ENCODE measurements at regions not wholly inside any gene's neighbourhood (a gene's known extent, or its start where the extent isn't known, plus 50 kb on each side); places are given as distances from the start of the nearest gene placed in this dataset.

DNA sequence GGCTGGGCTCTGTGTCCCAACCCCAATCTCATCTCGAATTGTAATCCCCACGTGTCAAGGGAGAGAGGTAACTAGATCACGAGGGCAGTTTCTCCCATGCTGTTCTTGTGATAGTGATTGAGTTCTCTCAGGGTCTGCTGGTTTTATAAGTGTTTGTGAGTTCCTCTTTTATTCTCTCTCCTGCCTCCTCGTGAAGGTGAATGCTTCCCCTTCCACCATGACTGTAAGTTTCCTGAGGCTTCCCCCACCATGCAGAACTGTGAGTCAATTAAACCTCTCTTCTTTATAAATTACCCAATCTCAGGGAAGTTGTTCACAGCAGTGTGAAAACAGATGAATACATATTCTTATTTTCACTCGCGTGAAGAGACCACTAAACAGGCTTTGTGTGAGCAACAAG, 148.2 kb downstream of the TMEM30B start:
- DNase-seq = no peak

DNA sequence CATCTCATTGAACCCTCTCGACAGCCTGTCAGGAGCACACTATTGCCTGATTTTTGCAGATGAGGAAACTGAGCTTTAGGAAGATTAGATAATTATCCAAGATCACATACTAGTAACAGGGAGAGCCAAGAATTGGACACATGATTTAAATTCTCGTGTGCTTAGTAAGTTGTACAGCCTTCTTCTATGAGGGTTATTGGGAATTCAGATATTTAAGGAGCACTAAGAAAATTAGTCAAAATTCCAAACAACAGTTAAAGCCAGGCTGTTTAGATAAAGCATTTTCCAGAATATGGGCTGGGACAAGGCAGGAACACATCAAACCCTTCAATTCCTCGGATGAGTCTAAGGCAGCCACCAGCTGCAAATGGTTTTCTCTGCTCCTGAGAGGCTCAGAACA, 148.8 kb downstream of the TMEM30B start:
- no peak for DNase-seq

DNA sequence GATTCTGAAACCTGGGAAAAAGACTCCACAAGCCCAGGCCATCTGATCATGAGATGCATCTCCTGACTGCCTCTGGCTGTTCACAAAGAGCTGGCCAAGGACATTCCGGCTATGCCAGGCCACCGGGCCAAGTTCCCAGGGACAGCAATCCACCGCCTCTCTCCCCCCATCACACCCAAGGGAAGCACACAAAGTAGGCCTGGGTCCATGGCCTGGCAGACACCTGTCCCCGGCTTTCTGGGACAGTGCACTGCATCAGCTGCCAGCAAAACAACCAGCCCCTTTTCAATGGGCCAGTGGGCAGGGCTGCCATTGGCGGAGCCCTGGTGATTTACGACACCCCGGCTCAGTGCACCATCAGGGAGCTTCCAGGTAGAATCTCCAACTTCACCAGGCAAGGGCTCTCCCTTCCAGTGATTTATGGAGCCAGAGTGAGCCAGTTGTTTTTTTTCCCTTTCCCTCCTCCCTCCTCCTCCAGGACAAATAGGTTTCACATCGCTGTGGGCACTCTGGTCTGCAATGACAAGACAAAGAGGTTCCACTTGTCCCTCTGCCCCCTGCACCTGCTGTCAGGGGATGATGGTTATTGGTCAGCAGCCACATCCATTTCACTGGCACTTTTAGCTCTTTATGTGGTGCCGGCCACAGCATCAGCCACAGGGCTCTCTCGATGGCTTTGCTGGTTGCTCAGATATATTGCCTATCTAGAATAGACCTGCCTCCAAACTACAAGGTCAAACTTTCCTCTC, 149.6 kb downstream of the SLC38A6 start:
- DNase-seq = peak in 8 of 51 donors; percentile 3 to 42 (median 9)

DNA sequence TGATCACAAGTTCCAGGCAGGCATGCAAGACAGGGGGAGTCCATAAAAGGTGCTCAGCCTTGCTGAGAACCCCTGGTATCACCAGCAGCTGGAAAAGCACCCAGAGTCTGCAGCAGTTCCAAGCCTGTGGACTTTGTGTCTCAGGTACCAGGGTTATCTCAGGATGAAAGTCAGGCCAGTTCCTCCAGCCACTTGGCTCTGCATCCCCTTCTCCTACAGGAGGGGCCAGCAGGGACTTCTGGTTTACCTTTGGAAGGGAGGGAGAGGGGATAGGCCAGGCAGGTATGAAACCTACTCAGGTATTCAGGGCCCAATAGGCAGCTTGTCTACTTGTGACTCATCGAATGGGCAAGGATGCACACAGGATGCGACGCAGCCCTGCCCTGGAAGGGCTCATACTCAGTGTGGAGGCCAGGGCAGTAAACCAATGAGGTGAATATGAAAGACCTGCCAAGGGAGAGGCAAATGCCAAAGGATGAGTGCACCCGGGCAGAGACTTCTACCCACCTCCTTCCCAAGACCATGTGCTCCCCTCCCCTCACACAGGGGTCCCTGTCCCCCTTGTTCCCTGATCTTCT, 148.2 kb downstream of the SLC38A6 start:
- no peak for DNase-seq

DNA sequence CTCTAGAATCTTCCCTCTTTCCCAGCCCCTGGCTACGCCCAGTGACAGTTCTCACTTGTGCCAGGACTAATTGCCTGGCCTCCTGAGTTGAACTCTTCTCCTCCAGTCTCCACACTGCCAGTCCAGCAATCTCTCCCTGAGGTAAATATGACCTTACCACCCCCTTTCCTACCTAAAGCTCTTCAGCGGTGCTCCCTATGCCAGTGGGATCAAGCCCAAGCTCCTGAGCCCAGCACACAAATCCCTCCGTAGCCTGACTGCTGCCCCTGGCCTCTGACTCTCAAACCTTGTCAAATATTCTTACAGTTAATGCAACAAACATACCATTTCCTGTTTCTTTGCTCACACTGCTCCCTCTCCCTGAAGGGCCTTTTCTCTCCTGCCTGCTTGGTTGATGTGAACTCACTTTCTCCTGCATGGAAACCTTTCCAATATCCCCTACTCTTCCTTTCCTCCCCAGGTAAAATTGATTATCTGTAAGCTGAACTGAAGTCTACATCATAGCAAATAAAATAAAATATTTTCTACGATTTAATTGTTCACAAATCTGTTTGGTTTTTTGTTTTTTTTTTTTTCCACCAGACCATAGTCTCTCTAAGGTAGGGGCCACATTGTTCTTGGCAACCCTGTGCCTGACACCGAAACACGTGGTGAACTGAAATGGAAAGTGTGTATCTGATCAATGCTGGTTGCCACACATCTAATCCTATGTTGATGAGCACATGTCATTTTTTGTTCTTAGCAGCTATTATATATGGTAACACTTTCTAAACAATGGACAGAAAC, 147.5 kb downstream of the SLC38A6 start:
- no peak for DNase-seq

DNA sequence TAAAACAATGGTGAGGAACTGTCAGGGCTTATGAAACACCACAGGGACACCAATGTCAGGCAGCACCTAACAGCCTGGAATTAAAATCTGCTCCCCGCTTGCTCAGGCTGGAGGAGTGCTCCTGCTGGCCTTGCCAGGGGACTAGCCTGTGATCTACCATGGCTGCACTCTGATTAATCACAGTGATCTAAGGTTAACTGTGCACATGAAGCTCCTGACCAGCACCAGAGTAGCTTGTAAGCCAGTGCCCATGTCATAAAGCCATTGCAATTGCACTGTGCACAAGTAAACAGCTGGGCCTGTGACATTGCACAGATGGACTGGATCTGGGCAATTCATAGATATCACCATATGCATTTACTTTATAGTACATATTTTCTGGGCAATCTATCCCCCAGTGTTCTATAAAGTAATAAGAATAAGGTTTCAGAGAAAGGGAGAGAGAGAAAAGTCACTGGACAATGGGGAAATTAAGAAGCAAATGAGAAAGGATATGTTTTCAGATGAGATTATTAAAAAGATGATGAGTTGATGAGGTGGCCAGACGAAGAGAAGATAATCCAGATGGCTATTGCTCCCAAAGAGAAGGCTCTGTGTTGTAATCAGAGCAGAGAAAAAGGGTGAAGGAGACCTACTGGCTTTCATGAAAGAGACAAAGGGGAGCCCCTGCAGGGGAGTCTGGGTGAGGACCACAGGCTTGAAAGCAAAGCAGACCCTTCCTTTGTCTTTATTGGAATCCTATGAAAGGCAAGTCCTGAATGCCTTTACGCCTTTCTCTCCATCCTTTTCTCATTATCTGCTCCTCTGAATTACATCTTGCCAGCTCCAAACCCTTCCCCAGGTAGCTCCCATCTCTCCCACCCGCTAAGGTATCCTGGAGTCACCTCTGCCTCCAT, 145.8 kb downstream of the SLC38A6 start:
- DNase-seq = no peak

DNA sequence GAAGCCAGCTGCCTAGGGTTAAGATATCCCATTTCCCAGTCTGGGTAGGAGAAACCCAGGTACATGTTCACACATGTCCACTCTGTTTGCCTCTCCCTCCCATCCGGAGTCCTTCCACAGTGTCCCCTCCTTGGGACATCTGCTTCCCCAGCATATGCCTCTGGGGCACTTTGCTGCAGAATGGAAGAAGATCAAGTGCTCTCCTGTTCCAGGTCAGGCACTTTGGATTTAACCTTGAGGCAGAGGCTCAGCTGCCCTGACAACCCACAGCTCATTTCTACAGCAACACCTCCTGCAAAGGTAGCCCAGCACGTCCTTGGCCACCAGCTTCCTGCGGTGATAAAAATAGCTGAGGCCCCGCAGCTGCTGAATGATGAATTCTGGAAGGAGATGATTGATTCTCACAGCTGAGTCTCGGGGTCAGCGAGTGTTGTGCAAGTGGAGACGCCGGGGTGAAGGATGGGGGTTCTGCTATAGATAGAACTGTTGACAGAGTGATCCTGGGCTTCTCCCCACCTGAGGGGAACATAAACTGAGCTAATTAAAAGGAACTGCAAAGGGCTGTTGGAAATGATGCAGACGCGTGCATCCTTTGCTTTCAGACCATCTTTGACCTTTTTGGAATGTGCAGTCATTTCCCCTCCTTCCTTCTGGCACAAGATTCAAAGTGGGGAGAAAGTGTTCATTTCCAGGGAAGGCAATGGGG, 145.0 kb downstream of the SLC38A6 start:
- no peak for DNase-seq

DNA sequence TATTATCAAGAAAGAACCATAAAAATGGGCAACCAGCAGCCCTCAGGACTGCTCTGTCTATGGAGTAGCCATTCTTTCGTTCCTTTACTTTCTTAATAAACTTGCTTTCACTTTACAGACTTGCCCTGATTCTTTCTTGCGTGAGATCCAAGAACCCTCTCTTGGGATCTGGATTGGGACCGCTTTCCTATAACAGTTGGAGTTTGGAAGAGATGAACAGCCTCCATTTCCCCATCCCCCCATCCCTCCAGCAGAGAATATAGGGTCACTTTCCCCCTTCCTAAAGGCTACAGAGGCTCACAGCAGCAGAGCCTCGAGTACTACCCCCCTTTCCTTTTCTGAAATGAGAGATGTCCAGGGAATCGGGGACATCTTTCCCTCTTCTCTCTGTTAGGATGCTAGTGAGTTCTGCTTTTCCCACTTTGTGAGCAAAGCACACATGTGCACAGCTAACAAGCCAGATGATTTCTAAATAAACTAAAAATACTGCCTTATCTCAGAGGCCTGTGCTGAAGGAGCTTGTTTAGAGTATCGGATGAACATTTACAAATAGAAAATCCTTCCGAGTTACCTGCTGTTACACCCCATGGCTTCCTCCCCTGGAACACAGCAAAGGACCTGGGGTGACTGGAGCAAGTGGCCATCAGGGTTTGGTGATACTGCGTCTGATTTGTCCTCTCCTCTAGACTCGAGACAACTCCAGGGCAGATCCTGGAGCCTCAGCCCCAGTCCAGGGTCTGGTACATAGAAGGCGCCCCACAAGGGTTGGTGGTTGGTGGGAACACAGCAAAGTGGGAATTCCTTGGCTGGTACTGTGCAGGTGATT, 144.2 kb downstream of the SLC38A6 start:
- no peak for DNase-seq

DNA sequence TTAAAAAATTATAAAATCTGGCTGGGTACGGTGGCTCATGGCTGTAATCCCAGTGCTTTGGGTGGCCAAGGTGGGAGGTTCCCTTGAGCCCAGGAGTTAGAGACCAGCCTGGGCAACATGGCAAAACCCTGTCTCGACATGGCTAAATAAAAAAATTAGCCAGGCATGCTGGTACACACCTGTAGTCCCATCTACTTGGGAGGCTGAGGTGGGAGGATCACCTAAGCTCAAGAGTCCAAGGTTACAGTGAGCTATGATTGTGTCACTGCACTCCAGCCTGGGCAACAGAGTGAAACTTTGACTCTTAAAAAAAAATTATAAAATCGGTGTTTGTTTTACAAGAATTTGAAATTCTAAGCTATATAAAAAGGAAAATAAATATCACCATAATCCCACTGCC, 141.8 kb downstream of the SLC38A6 start:
- DNase-seq = no peak

DNA sequence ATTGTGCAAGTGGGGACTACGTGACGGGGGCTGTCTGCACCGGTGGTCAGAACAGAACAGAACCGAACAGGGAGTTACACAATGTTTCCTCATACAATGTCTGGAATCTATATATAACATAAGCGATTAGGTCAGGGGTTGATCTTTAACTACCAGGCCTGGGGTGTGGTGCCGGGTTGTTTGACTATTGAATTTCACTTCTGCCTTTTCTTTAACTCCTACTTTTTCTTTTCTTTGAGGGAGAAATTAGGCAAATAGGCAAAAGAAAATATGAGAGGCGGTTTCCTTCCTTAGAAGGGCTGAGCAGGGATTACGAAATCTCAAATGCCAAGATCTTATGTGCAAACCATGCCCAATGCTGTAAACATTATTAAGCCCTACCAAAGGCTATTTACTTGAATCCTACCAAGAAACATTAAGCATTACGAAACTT, 140.3 kb downstream of the SLC38A6 start:
- DNase-seq = no peak

DNA sequence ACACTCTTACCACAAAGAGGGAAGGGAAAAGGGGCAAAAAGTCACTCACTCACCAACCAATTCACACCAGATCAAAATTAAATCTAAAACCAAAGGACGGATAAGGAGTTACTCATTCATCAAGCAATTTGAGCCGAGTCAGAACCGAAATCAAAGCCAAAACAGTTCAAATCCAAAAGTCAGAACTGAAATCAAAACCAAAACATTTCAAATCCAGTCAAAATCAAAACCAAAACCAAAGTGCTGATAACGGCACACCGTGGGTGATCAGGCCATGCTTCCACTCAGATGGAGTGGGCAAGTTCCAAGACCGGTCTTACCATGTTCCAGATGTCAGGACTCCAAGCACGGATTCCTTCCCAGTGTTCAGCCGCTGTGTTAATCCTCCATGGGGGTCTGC, 139.5 kb downstream of the SLC38A6 start:
- DNase-seq = no peak

DNA sequence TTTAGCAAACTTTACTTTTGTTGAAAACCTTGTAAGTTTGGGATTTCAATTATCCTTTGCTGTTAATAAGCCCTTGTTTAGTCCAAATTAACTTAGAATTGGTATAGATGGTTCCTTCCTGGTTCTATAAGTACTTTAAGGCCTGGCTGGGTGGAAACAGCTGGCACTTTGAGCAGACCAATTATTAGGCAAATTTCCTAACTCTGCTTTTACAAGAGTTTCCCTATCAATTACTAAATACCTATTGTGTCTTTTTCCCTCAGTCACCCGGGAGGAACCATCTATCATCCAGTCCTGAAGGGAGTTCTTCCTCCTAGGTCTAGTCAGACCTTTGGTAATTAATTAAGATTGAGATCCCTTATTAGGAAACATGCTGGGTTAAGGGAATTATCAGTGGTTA, 138.0 kb downstream of the SLC38A6 start:
- no peak for DNase-seq

DNA sequence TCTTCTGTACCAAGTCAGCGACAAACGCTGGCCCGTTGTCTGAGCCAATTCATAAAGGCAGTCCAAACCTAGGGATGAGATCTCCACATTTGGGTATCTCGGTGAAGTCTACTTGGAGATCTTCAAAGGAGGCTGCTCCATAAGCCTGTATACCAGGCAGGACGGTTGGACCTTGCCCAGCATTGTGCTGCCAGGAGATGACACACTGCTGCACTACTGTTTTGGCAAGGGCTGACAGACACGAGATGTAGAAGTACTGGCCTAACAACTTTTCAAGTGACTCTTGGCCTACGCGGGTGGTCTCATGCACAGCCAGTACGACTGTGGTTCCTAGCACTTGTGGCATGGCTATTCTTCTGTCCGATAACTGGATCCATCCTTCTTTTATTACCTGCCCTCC, 135.3 kb downstream of the SLC38A6 start:
- DNase-seq = no peak

DNA sequence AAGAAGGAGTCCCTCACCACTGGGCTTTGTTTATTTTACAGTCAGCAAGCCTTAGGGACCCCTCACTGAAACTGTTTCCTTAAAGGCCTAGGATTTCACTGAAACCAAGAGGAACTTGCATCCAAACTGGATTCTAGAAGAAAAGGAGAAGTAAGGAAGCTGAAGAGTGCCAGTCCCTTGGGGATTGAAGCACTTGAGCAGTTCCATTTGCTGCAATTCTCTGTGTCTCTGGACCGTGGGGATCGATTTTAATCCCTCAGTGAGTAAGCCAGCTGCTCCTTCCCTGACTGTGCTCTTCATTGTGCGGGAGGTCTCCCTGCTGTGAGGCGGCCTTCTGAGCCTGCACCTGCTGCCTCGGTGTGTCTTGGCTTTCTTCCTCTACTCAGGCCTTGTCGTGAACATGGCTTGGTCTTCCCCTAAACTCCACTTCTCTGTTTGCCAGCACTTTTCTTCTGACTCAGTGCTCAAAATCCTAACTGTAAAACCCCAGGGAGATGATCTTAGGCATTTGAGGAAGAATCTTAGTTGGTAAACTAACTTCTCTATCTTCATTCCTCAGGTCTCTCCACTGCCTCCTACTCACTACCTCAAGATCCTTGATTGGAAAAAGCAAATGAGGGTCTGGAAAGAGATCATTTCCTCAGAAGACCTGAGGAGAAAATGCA, 132.6 kb downstream of the SLC38A6 start:
- DNase-seq = no peak

DNA sequence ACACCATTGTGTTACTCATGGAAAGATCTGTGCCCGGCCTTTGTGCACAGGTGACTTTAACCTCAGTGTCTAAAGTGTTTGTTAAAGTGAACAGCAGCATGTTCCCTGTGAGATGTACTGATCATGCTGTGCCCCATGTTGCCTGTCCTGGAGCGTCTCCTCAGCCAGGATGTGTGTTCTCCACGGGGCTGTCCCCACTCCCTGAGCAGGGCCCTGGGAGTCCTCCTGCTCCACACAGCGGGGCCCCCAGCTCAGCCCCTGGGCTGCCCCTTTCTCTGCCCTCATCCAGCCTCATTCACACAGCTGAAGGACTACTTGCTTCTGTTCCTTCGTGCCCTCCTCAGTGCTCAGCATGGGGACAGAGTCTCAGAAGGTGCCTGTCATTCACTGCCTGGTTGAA, 131.5 kb downstream of the SLC38A6 start:
- no peak for DNase-seq

DNA sequence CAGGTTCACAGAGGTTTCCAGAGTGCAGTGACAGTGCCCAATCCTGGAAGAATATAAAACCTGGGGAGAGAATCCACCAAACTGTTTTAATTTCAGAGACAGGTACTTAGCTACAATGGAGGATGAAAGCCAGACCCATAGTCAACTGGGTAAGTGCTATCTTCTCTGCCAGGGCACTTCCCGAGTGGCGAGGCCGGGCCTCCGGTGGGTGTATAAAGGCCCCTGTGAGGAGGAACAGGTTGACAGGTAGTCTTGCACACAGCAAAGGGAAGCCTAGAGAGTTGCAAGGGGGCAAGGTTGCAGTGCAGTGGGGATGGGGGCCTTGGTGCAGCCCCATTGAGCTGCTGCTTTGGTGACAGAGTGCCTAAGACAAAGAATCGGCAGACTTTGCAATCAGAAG, 130.7 kb downstream of the SLC38A6 start:
- DNase-seq = no peak

DNA sequence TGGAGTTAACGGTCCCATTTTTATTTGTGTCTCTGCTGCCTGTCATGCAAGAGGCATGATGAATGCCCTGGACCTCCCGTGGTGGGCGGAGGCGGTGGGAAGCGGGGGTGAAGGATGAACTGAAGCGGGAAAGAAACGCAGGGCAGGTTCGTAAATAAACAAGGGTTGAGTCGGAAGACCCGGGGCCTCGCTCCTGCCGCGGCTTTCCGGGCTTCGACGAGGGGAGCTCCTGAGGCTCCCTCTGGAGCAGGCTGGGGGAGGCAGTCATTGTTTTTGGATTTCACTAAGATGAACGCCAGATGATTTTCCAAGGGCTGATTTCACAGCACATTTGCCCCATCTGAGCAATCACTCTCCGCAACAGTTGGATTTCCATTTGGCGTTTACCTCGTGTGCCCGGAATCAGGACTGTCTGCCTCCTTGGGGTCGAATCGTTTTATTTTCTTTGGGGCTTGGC, 130.2 kb downstream of the SLC38A6 start:
- DNase-seq = no peak

DNA sequence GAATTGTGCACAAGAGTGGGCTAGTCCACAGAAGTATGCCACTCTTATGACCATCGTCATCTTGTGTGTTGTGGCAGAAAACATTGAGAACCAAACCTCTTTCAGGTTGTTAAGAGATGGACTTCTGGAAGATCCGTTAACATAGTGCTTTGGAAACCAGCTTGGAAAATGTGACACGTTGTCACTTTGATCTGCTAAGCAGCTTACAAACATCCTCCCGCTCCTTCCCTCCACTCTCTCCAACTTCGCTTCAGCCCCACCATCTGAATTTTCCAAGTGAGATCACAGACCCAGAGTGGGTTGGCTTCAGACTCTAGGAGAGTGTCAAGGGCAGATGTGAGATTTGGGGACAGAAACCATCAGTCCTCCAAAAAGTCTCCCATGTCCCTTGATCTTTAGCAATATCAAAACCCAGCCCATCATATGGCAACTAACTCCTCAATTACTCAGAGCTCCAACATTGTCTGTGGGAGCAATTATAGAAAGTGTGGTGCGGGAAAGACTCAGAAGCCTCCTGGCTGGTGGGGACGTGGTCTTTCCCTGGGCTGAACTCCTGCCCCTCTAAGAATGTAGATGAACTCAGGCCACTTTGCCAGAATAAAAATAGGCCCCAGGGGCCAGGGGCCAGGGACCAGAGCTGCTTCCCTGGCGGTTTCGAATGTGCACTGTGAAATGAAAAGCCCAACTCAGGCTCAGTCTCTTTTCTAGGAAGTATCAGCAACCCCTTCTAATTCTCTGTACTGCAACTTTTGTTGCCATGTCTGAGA, 129.5 kb downstream of the SLC38A6 start:
- DNase-seq = no peak

DNA sequence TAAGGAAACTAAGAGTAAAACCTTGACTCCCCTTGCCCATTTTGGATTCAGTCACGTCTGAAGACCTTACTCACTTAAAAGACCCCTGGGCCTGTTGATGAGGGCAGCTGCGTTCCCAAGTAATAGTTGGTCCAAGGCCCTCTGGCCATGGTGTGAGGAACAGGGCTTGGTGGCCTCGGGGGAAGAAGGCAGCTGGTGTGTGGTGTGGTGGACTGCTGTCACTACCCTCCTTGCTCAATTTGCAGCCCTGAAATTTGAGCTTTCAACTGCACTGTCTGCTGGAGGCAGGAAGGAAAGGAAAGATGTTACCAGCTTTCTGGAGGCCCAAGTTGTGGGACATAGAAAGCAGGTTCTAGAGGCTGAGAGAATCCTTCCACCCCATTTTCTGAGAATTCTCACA, 128.2 kb downstream of the SLC38A6 start:
- DNase-seq = no peak
